Cerebellar nuclear complex (tissue), 1 donor: ENCODE measurements at regions not wholly inside any gene's neighbourhood (a gene's known extent, or its start where the extent isn't known, plus 50 kb on each side); places are given as distances from the start of the nearest gene placed in this dataset.

Experiments used
- DNase-seq, 2 experiments: peaks; one replicate each; lab custom pipeline; 2025; lab: John Stamatoyannopoulos, UW

GRCh38 chr5:179497636-179498340 lies 52.6 kb upstream of the RUFY1 start:
- DNase-seq = no peak

- no peak for DNase-seq
Observed at GRCh38 chr5:179495906-179496455, 54.4 kb upstream of the RUFY1 start.

- no peak for DNase-seq
Observed at GRCh38 chr5:179494774-179495526, 55.4 kb upstream of the RUFY1 start.

- DNase-seq = no peak
Observed at GRCh38 chr5:179488975-179489374, 61.4 kb upstream of the RUFY1 start.

- DNase-seq = no peak
Observed at GRCh38 chr5:179488491-179488890, 61.9 kb upstream of the RUFY1 start.

- no peak for DNase-seq
Observed at GRCh38 chr5:179487145-179487544, 63.2 kb upstream of the RUFY1 start.

GRCh38 chr5:179486596-179487051 lies 63.7 kb upstream of the RUFY1 start:
- peak in 1 of 2 experiments; percentile 7 for DNase-seq

GRCh38 chr5:179485845-179486575 lies 64.3 kb upstream of the RUFY1 start:
- DNase-seq = no peak

GRCh38 chr5:179484761-179485160 lies 65.6 kb upstream of the RUFY1 start:
- DNase-seq = no peak

- no peak for DNase-seq
Observed at GRCh38 chr5:179484201-179484600, 66.2 kb upstream of the RUFY1 start.

- no peak for DNase-seq
Observed at GRCh38 chr5:179478624-179479023, 71.7 kb upstream of the RUFY1 start.

- DNase-seq = no peak
Observed at GRCh38 chr5:179475208-179475751, 75.1 kb upstream of the RUFY1 start.

- no peak for DNase-seq
Observed at GRCh38 chr5:179472641-179473040, 77.7 kb upstream of the RUFY1 start.

GRCh38 chr5:179472174-179472573 lies 78.2 kb upstream of the RUFY1 start:
- no peak for DNase-seq

- no peak for DNase-seq
Observed at GRCh38 chr5:179470201-179470600, 80.2 kb upstream of the RUFY1 start.

- no peak for DNase-seq
Observed at GRCh38 chr5:179468696-179469095, 81.7 kb upstream of the RUFY1 start.

GRCh38 chr5:179467441-179467840 lies 82.9 kb upstream of the RUFY1 start:
- no peak for DNase-seq

- DNase-seq = no peak
Observed at GRCh38 chr5:179464631-179465030, 85.7 kb upstream of the RUFY1 start.

GRCh38 chr5:179462040-179462439 lies 88.3 kb upstream of the RUFY1 start:
- no peak for DNase-seq

GRCh38 chr5:179461576-179461975 lies 88.8 kb upstream of the RUFY1 start:
- DNase-seq = no peak

- no peak for DNase-seq
Observed at GRCh38 chr5:179459771-179460170, 90.6 kb upstream of the RUFY1 start.

GRCh38 chr5:179457612-179458011 lies 92.7 kb upstream of the RUFY1 start:
- DNase-seq = no peak
